Left hindlimb (tissue), 1 donor: ENCODE measurements at regions not wholly inside any gene's neighbourhood (a gene's known extent, or its start where the extent isn't known, plus 50 kb on each side); places are given as distances from the start of the nearest gene placed in this dataset.
"Not testable (repeated sequence)": the region's sequence is repeated elsewhere in the genome, so short reads cannot be mapped to it uniquely, and the experiment has no call there.

Experiments used
- DNase-seq: peaks from one replicate; pipeline ENCODE4 v3.0.0-alpha.2; 2018

DNA sequence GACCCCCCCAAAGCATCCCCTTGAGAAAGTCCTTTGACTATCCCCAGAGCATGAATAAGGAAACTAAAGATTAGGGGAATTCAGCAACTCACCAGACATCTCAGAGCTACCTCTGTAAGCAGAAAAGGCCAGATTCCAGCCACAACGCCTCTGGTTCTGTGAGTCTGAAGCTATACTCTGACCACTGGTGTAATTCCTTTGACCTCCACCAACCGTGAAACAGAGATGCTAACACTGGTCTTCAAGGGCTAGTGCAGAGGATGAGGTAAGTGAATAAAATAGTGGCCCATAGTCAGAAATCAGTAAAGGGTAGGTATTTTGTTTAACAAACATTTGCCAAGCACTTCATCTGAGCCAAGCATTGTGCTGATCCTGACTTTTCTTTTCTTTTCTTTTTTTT is 353.4 kb downstream of the NPIPA8 start:
- DNase-seq, result no peak

- no peak for DNase-seq
Observed at GRCh38 chr16:17977260-17977659, 359.3 kb downstream of the NPIPA8 start.

GRCh38 chr16:17972460-17972943 is 364.0 kb downstream of the NPIPA8 start:
- DNase-seq, result peak; percentile 32

DNA sequence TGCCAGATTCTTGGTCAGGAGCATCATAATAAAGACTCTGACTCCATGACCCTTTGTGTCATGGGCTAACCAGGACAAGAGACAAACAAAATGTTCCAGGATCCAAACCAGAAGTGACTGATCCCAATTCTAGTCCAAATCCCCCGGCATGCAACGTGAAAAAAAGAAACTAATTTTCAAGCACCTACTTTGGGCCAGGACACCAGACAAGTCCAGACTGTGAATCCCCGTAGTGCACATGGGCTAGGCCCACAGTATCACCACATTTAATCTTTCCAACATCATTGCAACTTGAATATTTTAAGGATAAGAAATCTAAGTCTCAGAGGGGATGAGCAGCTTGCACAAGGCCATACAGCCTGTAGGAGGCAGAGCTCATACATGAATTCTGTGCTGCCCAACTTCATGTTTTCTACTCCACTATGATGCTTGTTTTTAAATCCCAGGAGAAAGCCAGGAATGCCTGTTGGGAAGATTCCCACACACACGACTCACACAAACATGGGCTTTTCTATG is 365.7 kb downstream of the NPIPA8 start:
- DNase-seq, result no peak

GRCh38 chr16:17970157-17970765 is 366.3 kb downstream of the NPIPA8 start:
- DNase-seq, result no peak

DNA sequence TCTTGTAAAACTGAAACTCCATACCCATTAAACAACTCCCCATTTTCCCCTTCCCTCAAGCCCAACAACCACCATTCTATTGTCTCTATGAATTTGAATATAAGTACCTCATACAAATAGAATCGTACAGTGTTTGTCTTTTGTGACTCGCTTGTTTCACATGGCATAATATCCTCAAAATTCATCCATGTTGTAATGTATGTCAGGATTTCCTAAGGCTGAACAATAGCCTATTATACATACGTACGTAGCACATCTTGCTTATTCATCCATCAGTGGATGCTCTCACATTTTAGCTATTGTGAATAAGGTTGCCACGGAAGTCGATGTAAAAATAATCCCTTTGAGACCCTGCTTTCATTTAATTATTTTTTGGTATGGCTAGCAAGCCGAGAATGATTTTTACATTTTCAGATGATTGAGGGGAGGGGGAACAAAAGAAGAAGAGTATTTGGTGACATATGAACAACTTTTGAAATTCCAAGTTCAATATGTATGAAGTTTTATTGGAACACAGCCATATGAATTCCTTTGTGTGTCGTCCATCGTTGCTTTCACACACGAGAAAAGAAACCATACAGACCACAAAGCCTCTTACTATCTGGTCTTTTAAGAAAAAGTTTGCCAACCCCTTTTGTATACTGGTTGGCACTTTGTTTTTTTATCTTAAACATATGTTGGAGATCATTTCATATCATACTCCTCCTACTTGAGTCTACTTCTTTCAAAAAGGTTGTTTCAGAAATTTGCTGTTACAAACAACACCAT is 371.2 kb downstream of the NPIPA8 start:
- DNase-seq, result no peak

GRCh38 chr16:17964196-17964595 is 372.3 kb downstream of the NPIPA8 start:
- DNase-seq, result no peak

- DNase-seq, result no peak
Observed at GRCh38 chr16:17963185-17963836, 373.2 kb downstream of the NPIPA8 start.

- DNase-seq, result no peak
Observed at GRCh38 chr16:17962726-17963125, 373.8 kb downstream of the NPIPA8 start.

- not testable (repeated sequence) for DNase-seq
Observed at GRCh38 chr16:17961822-17962221, 374.7 kb downstream of the NPIPA8 start.

- DNase-seq, result no peak
Observed at GRCh38 chr16:17951378-17951777, 385.2 kb downstream of the NPIPA8 start.

- DNase-seq, result no peak
Observed at GRCh38 chr16:17949982-17950250, 386.6 kb downstream of the NPIPA8 start.

DNA sequence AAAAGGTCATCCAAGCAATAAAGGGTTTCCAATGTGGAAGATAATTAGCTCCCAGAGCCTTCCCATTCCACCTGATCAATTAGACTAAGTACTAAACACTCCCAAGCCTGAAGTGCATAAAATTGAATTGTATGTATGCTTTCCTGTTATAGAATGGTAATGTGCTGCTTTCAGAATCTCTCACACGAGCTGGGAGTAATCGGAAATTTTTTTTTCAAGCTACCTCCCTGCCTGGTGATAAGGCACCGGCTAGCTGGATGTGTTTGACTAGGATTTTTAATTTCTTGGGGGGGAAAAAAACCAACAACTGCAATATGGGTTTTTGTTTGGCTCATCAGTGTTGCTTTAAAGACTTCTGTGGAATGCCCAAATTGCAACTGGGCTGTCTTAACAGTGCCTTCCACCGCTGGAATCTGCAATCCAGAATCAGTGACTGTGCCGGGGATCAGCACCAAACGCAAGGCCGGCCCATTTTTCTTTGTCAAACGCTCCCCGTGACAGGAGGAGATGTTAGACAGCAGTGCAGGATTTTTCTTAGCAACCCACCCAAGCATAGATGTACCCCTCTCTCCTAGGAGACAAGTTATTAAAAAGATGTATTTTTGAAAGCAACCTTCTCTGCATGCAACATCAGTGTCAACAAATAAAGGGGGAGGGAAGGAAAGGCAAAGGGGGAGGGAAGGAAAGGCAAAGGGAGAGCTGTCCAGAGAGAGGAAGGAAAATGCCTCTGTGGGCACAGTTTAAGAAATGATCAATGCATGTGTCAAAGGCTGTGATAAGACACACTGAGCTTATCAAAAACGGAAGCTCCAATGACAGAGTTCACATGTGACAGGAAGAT is 387.2 kb downstream of the NPIPA8 start:
- DNase-seq, result no peak

DNA sequence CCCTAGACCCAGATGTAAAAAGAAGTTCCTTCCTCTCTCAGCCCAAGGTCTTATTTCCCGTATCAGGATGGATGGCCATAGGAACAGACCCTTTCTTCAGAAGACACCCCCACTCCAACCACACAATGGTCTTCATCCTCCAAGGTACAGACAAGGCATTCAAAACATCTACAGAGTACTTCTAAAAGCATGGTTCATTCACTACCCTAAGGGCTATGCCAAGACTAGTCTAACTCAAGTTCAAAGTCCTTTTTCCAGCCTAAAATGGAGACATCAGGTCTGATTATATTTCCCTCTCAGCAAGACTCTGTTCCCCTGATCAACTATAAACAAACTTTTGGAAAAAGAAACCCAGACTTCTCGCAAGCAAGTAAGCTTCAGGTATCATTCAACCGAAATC is 388.9 kb downstream of the NPIPA8 start:
- no peak for DNase-seq

DNA sequence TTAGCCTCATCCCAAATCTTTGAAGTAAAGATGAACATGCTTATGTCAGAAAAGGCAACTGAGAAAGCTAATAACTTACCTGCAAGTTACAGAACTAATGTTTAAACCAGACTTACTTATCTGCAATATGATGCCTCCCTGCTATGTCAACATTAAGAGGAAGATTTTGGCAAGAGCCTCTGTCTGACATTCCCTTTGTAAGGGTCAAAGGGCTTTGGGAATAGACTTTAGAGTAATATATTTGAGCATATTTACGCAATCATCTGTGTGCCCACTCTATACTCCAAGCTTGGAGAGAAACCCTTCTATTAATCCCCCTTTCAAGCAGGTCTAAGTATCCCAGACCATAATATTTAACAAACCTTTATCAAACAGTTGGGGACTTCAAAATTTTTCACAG is 389.4 kb downstream of the NPIPA8 start:
- DNase-seq, result no peak

DNA sequence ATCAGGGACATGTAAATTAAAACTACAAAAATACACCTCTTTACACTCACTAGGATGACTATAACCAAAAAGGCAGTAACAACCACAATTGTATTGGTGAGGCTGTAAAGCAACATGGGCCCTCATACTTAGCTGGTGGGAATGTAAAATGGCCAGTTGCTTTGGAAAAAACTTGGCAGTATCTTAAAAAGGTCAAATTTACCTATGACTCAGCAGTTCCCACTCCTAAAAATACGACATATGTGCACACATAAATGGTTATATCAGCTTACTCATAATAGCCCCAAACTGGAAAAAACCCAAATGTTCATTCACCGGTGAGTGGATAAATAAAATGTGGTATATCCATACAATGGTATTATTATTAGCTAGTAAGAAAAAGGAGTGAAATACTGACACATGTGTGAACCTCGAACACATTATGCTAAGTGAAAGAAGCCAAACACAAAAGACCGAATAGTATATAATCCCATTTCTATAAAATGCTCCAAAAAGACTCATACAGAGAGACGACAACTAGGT is 391.4 kb downstream of the NPIPA8 start:
- no peak for DNase-seq

- DNase-seq, result no peak
Observed at GRCh38 chr16:17944345-17944744, 392.2 kb downstream of the NPIPA8 start.

- no peak for DNase-seq
Observed at GRCh38 chr16:17942067-17942466, 394.5 kb downstream of the NPIPA8 start.

- no peak for DNase-seq
Observed at GRCh38 chr16:17940584-17941364, 395.8 kb downstream of the NPIPA8 start.

- no peak for DNase-seq
Observed at GRCh38 chr16:17939723-17940122, 396.8 kb downstream of the NPIPA8 start.

DNA sequence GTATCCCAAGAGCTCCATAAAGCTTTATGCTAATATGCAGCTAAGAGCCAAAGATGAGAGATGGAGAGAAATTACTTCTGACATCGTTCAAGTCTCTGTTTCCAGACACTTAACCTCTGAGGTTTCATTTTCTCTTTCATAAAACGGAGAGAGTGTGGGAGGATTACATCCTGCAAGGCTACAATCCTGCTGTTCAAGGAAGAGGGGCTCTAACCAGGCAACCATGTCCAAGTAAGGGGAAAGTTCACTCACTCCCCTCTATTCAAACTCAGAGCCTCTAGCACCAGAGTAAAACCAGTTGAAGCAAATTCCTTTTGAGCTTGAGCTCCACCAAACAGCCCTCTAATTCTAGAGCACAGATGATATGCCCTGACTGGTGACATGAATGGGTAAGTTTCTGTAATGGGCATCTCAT is 397.4 kb downstream of the NPIPA8 start:
- DNase-seq, result no peak

GRCh38 chr16:17938546-17938945 is 398.0 kb downstream of the NPIPA8 start:
- DNase-seq, result no peak
